Activated T-cell treated with anti-CD3 and anti-CD28 coated beads for 48 hours (primary cell): ENCODE measurements at regions not wholly inside any gene's neighbourhood (a gene's known extent, or its start where the extent isn't known, plus 50 kb on each side); places are given as distances from the start of the nearest gene placed in this dataset.

ENCODE experiments used
- DNase-seq: peaks from one replicate; pipeline ENCODE4 v3.0.0-alpha.2; 2020; ENCODE audit warnings: low read depth

GRCh38 chr18:72692086-72692485 is 147.9 kb upstream of the CBLN2 start:
- DNase-seq = no peak

DNA sequence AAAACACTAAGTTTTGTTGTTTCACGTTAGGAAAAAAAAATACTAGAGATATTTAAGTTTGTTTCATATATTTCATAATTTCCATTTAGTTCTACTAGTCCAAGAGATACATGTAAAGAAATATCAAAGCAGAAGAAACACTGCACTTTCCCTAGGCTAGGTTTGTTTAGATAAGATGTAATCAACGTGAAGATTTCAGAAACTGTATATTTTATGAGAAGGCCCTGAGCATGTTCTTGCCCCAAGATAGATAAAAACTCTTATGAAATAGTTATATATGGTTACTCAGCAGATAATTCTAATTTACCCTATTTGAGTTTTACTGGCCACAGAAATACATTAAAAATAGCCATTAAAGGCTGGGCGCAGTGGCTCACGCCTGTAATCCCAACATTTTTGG is 143.6 kb upstream of the CBLN2 start:
- no peak for DNase-seq

DNA sequence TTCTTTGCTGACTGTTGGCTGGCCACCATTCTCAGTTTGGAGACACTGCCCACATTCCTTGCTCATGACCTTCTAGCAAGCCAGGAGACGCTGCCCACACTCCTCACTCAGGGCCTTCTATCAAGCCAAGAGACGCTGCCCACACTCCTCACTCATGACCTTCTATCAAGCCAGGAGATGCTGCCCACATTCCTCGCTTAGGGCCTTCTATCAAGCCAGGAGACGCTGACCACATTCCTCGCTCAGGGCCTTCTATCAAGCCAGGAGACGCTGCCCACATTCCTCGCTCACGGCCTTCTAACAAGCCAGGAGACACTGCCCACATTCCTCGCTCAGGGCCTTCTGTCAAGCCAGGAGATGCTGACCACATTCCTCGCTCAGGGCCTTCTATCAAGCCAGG is 131.3 kb upstream of the CBLN2 start:
- no peak for DNase-seq

DNA sequence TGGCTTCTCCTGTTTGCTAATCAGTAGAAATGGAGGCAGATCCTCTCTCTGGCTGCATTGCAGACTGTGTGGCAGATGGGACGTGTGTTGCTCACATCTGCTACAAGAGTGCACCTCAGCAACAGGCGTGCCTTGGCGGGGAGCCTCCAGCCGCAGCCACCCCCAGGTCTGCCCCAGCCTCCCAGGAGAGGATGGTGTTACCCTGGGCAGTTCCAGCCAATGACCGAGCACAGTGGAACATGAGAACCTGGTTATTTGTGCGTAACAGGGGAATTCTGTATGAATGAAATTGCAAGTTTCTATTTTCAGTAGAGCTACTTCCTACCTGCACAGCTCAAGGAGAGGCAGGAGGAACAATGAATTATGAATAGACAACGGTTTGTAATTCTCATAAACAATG is 130.6 kb upstream of the CBLN2 start:
- DNase-seq = no peak

- no peak for DNase-seq
Measured at GRCh38 chr18:72673242-72673641, 129.1 kb upstream of the CBLN2 start.

GRCh38 chr18:72672364-72673184 is 128.4 kb upstream of the CBLN2 start:
- no peak for DNase-seq

- DNase-seq = no peak
Measured at GRCh38 chr18:72667932-72668331, 123.8 kb upstream of the CBLN2 start.

DNA sequence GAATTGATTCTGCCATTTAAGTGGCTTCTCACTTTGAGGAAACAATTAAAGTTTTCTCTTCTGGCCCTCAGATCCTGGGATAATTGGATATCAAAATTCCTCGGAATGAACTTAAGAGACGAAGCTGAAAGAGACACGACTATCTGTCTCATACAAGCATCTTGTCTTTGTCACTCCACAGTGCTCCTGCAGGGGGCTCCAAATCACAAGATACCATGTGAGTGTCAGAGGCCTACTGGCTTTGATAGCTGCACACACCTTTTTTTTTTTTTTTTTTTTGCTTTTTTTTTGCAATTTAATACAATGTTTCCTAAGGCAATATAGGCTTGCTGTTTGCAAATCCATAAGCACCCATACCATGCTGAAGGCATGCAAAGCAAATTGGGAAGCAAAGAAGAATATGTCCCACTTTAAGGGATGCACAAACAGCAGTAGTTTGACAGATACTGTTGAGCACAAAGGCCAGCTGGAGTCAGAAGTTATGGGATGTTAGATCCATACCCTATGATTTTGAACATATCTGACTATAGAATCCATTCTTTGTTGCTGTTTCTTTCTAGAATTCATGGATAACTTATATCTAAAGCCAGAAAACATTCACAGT is 109.0 kb upstream of the CBLN2 start:
- DNase-seq = peak; percentile 18

- no peak for DNase-seq
Measured at GRCh38 chr18:72651033-72651432, 106.9 kb upstream of the CBLN2 start.

GRCh38 chr18:72648481-72648960 is 104.4 kb upstream of the CBLN2 start:
- no peak for DNase-seq

- DNase-seq = no peak
Measured at GRCh38 chr18:72648079-72648478, 103.9 kb upstream of the CBLN2 start.

GRCh38 chr18:72640557-72640956 is 96.4 kb upstream of the CBLN2 start:
- no peak for DNase-seq

DNA sequence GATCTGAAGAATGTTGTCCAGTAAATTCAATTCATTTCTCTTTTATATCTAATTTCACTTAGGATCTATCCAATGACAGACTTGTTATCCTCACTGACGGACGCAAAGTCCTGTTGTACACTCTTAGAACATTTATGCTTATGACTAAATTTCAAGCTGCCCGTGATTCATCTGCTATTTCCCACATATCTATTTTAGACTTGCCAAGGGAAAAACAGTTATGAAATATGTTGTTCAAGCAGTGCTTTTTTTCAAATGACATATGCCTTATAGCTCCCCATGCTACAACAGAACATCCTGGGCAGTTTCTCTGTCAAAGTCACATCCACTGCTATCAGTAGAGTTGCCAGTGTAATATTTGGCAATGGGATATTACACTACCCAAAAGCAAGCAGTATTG is 94.2 kb upstream of the CBLN2 start:
- DNase-seq = no peak

DNA sequence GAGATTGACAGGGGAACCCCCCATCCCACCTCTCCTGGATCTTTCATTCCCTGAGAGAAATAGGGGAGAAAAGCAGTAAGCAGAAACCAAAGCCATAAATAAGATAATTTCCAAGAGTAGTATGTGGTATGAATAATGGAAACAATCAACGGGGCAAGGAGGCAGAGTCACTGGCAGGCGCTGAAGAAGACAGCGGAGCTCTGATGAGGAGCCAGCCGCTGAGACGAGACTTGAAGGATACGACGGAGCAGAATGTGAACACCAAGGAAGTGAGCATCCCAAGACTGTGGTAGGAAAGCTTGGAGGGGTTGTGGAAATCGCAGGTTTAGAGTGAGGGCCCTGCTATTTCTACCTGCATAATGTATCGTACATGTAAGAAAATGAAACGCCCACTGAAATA is 93.6 kb upstream of the CBLN2 start:
- DNase-seq = no peak

- no peak for DNase-seq
Measured at GRCh38 chr18:72637299-72637698, 93.2 kb upstream of the CBLN2 start.

DNA sequence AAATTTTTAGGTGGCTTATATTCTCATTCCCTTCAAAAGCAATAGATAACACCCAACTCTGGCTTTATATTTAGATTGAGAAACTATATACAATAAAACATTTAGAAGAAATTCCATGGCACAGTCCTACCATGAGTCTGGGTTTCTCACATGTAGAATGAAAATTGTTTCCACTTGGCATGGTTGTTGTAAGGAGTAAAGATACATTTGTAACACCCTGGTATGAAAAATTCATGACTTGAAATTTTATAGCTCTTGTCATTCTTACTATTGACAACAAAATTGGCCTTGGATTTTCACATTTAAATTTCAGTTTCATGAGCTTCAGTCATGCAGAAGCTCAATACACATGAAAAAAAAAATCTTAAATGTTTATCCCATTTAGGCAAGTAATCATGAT is 92.5 kb upstream of the CBLN2 start:
- DNase-seq = no peak

DNA sequence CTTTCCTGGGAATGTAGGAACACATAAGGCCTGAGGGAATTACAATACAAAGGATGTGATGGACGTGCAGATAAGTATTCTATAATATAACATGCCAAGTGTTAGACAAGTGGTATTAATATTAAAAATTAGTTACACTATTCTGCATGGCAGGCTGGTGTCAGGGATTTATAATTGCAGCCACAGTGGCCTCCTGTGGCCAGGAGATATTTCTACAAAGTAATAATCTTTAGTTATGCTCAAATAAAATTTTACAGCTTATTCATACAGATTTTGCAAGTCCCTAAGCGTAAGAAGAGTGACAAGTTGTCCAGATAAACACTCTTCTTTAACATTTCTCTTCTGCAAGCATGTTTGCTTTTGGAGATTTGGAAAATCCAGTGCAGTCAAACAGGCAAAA is 90.4 kb upstream of the CBLN2 start:
- DNase-seq = no peak

GRCh38 chr18:72630991-72631390 is 86.8 kb upstream of the CBLN2 start:
- DNase-seq = no peak

- DNase-seq = no peak
Measured at GRCh38 chr18:72623444-72623843, 79.3 kb upstream of the CBLN2 start.

DNA sequence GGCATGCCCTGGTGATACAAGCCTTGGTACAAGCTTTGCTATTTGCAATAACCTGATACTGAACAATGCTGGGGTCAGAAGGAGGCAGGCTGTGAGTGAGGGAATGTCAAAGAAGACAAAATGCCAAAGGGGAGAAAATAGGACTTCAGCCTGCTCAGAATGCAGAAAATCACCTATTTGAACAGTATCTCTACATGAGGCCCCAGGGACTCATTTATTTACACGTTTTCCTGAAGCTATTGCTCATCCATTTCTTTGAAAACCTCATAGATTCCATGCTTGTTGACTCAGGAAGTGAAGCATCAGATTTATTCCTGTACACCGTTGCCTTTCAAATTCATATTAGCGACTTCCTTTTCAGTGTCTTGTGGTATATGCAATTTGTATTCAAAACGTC is 69.4 kb upstream of the CBLN2 start:
- no peak for DNase-seq

- no peak for DNase-seq
Measured at GRCh38 chr18:72612894-72613533, 68.9 kb upstream of the CBLN2 start.

DNA sequence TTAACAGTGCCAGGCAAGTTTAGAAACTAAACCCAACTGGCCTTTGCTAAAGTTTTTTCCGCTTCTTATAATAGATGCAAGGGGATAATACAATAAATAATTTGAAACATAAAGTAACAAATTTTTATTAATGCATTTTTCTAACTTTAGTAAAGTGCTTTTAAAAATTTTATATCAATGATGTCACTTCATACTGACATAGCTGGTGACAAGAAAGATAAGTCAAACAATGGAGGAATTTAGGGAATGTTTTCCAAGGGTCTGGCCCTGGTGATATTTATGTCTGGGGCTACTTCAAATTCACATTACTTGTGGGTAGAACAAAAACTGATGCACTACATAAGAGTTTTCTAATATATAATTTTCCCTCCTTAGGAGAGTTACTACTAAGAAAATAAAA is 61.2 kb upstream of the CBLN2 start:
- DNase-seq = no peak

DNA sequence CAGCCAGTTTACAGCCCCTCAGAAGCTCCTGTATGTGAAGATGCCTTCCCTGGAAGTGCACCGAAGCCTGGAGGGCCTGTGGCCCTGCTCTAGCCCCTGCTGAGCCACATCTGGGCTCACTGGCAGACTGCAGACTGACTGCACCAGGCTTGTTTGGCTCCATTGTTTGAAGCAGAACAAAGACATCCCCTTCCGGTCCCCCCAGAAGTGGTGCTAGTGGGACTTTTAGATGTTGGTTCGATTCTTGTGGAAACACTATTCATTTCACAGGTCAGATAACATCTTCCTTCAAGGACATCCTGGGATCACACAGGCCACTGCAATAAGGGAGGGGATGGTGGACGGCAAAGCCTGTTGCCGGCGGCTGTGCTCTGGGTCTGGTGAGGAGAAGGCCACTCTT is 57.8 kb upstream of the CBLN2 start:
- DNase-seq = no peak
